Liver (tissue), 8 donors: ENCODE measurements at regions not wholly inside any gene's neighbourhood (a gene's known extent, or its start where the extent isn't known, plus 50 kb on each side); places are given as distances from the start of the nearest gene placed in this dataset.
A peak's percentile ranks its signal among the peaks of the same experiment; 100 is the strongest.

Source experiments
- DNase-seq: peaks from one replicate; pipeline ENCODE4 v3.0.0-alpha.2; 2017; ENCODE audit warnings: low spot score
- H3K27ac ChIP-seq, 2 donors: one replicate each; pipeline ENCODE4 v1.7.0; 2013; ENCODE audit warnings: inconsistent platforms in 2 of 2, low read length in 2 of 2, control low read depth in 1 of 2, low read depth in 1 of 2, mild to moderate bottlenecking in 1 of 2
- H3K27me3 ChIP-seq, 4 donors: one replicate each; pipeline versions ENCODE4 v1.6.1 to v1.7.0; 2013; ENCODE audit warnings: low read length in 3 of 4, inconsistent platforms in 1 of 4, mild to moderate bottlenecking in 1 of 4, moderate library complexity in 1 of 4; ENCODE audit not compliant: control insufficient read depth in 4 of 4, insufficient read depth in 4 of 4
- H3K36me3 ChIP-seq, 4 donors: one replicate each; pipeline versions ENCODE4 v1.6.1 to v1.7.0; 2013; ENCODE audit warnings: low read length in 3 of 4, mild to moderate bottlenecking in 3 of 4, low read depth in 1 of 4, moderate library complexity in 1 of 4; ENCODE audit not compliant: control insufficient read depth in 4 of 4, insufficient read depth in 3 of 4
- H3K4me1 ChIP-seq, 4 donors: one replicate each; pipeline versions ENCODE4 v1.6.1 to v1.7.0; 2013; ENCODE audit warnings: low read length in 3 of 4, mild to moderate bottlenecking in 3 of 4, moderate library complexity in 1 of 4; ENCODE audit not compliant: control insufficient read depth in 4 of 4, insufficient read depth in 4 of 4
- H3K4me3 ChIP-seq, 3 donors: one replicate each; pipeline versions ENCODE4 v1.6.1 to v1.7.0; 2013; ENCODE audit warnings: low read length in 3 of 3, control low read depth in 1 of 3, low read depth in 1 of 3, mild to moderate bottlenecking in 1 of 3
- H3K9ac ChIP-seq, 2 donors: one replicate each; pipeline ENCODE4 v1.7.0; 2013; ENCODE audit warnings: low read length in 2 of 2, mild to moderate bottlenecking in 2 of 2, moderate library complexity in 2 of 2, control low read depth in 1 of 2, low read depth in 1 of 2
- H3K9me3 ChIP-seq, 4 donors: one replicate each; pipeline versions ENCODE4 v1.6.1 to v1.7.0; 2013; ENCODE audit warnings: low read length in 3 of 4; ENCODE audit not compliant: control insufficient read depth in 4 of 4
- EGR1 ChIP-seq, 2 donors: IDR thresholded peaks; 2 replicates each; pipeline ENCODE4 v1.6.1; 2016 to 2018; ENCODE audit warnings: antibody characterized with exemption in 2 of 2, low read depth in 2 of 2
- FOXA1 ChIP-seq: IDR thresholded peaks from 2 replicates; pipeline ENCODE4 v1.6.1; 2016; ENCODE audit warnings: antibody characterized with exemption
- GABPA ChIP-seq, 2 donors: IDR thresholded peaks in 1 of 2; conservative IDR thresholded peaks in 1 of 2; 2 replicates each; pipeline ENCODE4 v1.6.1; 2016; ENCODE audit warnings: antibody characterized with exemption in 2 of 2, mild to moderate bottlenecking in 1 of 2, moderate library complexity in 1 of 2
- HNF4A ChIP-seq, 2 donors: conservative IDR thresholded peaks; 2 replicates each; pipeline ENCODE4 v1.6.1; 2016; ENCODE audit warnings: antibody characterized with exemption in 2 of 2, mild to moderate bottlenecking in 2 of 2
- HNF4G ChIP-seq: IDR thresholded peaks from 2 replicates; pipeline ENCODE4 v1.6.1; 2016; ENCODE audit warnings: antibody characterized with exemption
- JUND ChIP-seq, 2 donors: IDR thresholded peaks; 2 replicates each; pipeline ENCODE4 v1.6.1; 2016; ENCODE audit warnings: antibody characterized with exemption in 2 of 2
- RAD21 ChIP-seq, 2 donors: IDR thresholded peaks; 2 replicates each; pipeline ENCODE4 v1.6.1; 2016; ENCODE audit warnings: antibody characterized with exemption in 2 of 2, mild to moderate bottlenecking in 2 of 2
- REST ChIP-seq: IDR thresholded peaks from 2 replicates; pipeline ENCODE4 v1.6.1; 2016; ENCODE audit warnings: antibody characterized with exemption, mild to moderate bottlenecking
- RXRA ChIP-seq, 2 donors: IDR thresholded peaks; 2 replicates each; pipeline ENCODE4 v1.6.1; 2017 to 2018; ENCODE audit warnings: antibody characterized with exemption in 2 of 2, mild to moderate bottlenecking in 1 of 2
- SP1 ChIP-seq: IDR thresholded peaks from 2 replicates; pipeline ENCODE4 v1.6.1; 2018; ENCODE audit warnings: antibody characterized with exemption, mild to moderate bottlenecking
- YY1 ChIP-seq: IDR thresholded peaks from 2 replicates; pipeline ENCODE4 v1.6.1; 2016; ENCODE audit warnings: antibody characterized with exemption, mild to moderate bottlenecking
- WGBS: extraction: QIAGEN DNeasy Blood & Tissue Kit; methylation state at CpG from one replicate; pipeline ENCODE4 v1.1.7; 2013; 5-methylcytosine and 5-hydroxymethylcytosine counted together
- TF ChIP-seq, protein P1 (sequence below): IDR thresholded peaks from 2 replicates; pipeline ENCODE4 v1.6.1; 2016; ENCODE audit warnings: antibody characterized with exemption
- TF ChIP-seq, protein P2 (sequence below): fragments of 150-350 bp; IDR thresholded peaks from 2 replicates; pipeline ENCODE4 v1.5.1; 2017; ENCODE audit warnings: improper control_type of control experiment, low read depth, low read length; ENCODE audit not compliant: missing input control
- donor health status: healthy.
- donor health status: healthy.
- donor health status: healthy.
- donor health status: healthy.
- donor health status: healthy.

DNA sequence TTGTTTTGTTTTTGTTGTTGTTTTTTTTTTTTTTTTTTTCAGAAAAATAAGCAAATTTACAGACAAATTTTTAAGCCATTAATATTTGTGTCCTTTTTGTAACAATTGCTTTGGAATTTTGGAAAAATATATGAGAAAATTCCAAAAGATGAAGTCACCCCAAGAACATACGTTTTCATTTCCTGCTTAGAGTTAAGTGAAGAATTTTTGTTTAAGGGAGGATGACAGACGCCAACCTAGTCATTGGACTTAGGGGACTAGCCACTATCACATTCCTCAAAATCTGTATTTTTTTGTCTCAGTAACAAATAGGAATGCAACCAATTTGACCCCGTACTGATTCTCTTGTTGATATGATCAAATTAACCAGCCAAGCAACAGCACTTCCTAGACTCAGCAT, 433.9 kb upstream of the SLC30A5 start:
- TF ChIP-seq, protein P1, sequence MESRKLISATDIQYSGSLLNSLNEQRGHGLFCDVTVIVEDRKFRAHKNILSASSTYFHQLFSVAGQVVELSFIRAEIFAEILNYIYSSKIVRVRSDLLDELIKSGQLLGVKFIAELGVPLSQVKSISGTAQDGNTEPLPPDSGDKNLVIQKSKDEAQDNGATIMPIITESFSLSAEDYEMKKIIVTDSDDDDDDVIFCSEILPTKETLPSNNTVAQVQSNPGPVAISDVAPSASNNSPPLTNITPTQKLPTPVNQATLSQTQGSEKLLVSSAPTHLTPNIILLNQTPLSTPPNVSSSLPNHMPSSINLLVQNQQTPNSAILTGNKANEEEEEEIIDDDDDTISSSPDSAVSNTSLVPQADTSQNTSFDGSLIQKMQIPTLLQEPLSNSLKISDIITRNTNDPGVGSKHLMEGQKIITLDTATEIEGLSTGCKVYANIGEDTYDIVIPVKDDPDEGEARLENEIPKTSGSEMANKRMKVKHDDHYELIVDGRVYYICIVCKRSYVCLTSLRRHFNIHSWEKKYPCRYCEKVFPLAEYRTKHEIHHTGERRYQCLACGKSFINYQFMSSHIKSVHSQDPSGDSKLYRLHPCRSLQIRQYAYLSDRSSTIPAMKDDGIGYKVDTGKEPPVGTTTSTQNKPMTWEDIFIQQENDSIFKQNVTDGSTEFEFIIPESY: no peak
- no peak for TF ChIP-seq GABPA (IDR thresholded peaks at IDR 0.05 in 1 of 2, conservative IDR thresholded peaks at IDR 0.05 in 1 of 2)
- TF ChIP-seq JUND (IDR thresholded peaks at IDR 0.05): no peak
- no peak for TF ChIP-seq EGR1 (IDR thresholded peaks at IDR 0.05; ENCODE audit: low read depth in 2 of 2)
- TF ChIP-seq FOXA1: no peak
- TF ChIP-seq SP1: no peak
- TF ChIP-seq, protein P2, sequence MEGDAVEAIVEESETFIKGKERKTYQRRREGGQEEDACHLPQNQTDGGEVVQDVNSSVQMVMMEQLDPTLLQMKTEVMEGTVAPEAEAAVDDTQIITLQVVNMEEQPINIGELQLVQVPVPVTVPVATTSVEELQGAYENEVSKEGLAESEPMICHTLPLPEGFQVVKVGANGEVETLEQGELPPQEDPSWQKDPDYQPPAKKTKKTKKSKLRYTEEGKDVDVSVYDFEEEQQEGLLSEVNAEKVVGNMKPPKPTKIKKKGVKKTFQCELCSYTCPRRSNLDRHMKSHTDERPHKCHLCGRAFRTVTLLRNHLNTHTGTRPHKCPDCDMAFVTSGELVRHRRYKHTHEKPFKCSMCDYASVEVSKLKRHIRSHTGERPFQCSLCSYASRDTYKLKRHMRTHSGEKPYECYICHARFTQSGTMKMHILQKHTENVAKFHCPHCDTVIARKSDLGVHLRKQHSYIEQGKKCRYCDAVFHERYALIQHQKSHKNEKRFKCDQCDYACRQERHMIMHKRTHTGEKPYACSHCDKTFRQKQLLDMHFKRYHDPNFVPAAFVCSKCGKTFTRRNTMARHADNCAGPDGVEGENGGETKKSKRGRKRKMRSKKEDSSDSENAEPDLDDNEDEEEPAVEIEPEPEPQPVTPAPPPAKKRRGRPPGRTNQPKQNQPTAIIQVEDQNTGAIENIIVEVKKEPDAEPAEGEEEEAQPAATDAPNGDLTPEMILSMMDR: no peak
- TF ChIP-seq REST: no peak
- TF ChIP-seq RXRA (IDR thresholded peaks at IDR 0.05): no peak
- no peak for TF ChIP-seq YY1
- TF ChIP-seq RAD21 (IDR thresholded peaks at IDR 0.05): no peak
- no peak overlapping the region for H3K9ac ChIP-seq
- no peaks in the 10 kb centered on the region for H3K36me3 ChIP-seq
- 93% methylated on average over 3 of the region's 3 CpGs for WGBS
- no peaks in the 10 kb centered on the region for H3K9me3 ChIP-seq
- H3K27me3 ChIP-seq: no peaks in the 10 kb centered on the region
- H3K27ac ChIP-seq: no peak overlapping the region
- no peak overlapping the region for H3K4me3 ChIP-seq
- DNase-seq: no peak
- H3K4me1 ChIP-seq: no peaks in the 10 kb centered on the region

DNA sequence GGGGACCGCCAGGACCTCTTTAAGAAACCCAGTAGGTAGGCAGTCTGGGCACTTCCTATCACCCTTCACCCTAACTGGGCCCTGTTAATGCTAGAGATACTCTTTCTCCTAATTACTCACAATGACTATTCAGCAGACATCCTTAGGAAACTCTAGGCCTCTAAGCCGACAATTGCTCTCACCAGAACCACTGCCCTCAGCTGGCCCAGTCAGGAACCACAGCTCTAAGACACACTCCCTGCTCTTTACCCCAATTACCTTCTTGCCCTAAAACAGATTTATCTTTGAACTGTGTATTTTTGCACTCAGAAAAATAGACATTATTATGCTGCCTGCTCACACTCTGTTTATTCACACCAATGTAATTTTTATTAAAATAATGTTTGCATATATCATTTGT, 432.6 kb upstream of the SLC30A5 start:
- DNase-seq: peak; percentile 58
- H3K27me3 ChIP-seq: no peaks in the 10 kb centered on the region

More for the DNA sequence above, 432.6 kb upstream of the SLC30A5 start:
- Histone ChIP-seq H3K4me1 (no peaks in the 10 kb centered on the region), H3K4me3 (no peak overlapping the region), H3K9me3 (no peaks in the 10 kb centered on the region), H3K36me3 (no peaks in the 10 kb centered on the region), H3K9ac (no peak overlapping the region), H3K27ac (no peak overlapping the region)
- TF ChIP-seq RXRA (IDR thresholded peaks at IDR 0.05) (peak; percentile 28 to 56), HNF4A (conservative IDR thresholded peaks at IDR 0.05) (no peak), EGR1 (IDR thresholded peaks at IDR 0.05; ENCODE audit: low read depth in 2 of 2) (no peak), SP1 (no peak), RAD21 (IDR thresholded peaks at IDR 0.05) (peak; percentile 74 to 78), HNF4G (no peak)
- TF ChIP-seq, protein P2: peak; percentile 56
- 87% methylated on average over 2 of the region's 2 CpGs for WGBS
